K562 (cell line): ENCODE measurements at regions not wholly inside any gene's neighbourhood (a gene's known extent, or its start where the extent isn't known, plus 50 kb on each side); places are given as distances from the start of the nearest gene placed in this dataset.

Source experiments
- ATAC-seq: fragments of 200-7000 bp; cut with Tn5 transposase; 3 replicates; pipeline ENCODE4 v1.9.1; 2020; ENCODE audit warnings: moderate library complexity
- BruUV-seq: library from RNA; stranded (reverse); fragments of 400-500 nt; replicated peaks from 2 replicates; lab custom pipeline; 2021; lab: Mats Ljungman, UMichigan
- CTCF ChIA-PET: fragments of 300-600 bp; formaldehyde crosslinking; extraction: SDS; loops from one replicate; lab custom pipeline; 2021; ENCODE audit warnings: low intra/inter-chr PET ratio; lab: Yijun Ruan, JAX
- POLR2A ChIA-PET: fragments of 300-600, 350-650 bp; sonication (Branson Sonifier 250); formaldehyde crosslinking; extraction: SDS; loops from one replicate; lab custom pipeline; 2021; ENCODE audit warnings: antibody characterized with exemption, inconsistent platforms; lab: Yijun Ruan, JAX
- DNase-seq, 4 experiments: peaks; one replicate each; pipeline versions ENCODE4 v3.0.0 to v3.0.0-alpha.2; 2011 to 2018; ENCODE audit warnings: low spot score in 3 of 4, mixed read lengths in 3 of 4; ENCODE audit errors: extremely low read depth in 1 of 4
- FAIRE-seq: peaks from 2 replicates; lab custom pipeline; 2011; peaks lifted over from hg19 to GRCh38; lab: Jason Lieb, UNC
- H2AFZ ChIP-seq: 2 replicates; pipeline ENCODE4 v1.6.0; 2011; ENCODE audit warnings: low read depth, low read length, control low read depth, inconsistent platforms
- H3K27ac ChIP-seq: fragments of 200-600 bp; 3 replicates; pipeline ENCODE4 v1.8.0; 2011; ENCODE audit warnings: low read depth, mild to moderate bottlenecking, control low read depth, inconsistent platforms, low read length, moderate library complexity, mixed read lengths; ENCODE audit errors: extremely low read depth
- H3K27me3 ChIP-seq, 2 experiments: fragments of 300-600 bp in 1 of 2; 2 replicates in 1 of 2; 3 replicates in 1 of 2; pipeline versions ENCODE4 v1.6.0 to v1.8.0; 2011; ENCODE audit warnings: inconsistent platforms in 2 of 2, low read length in 2 of 2, mild to moderate bottlenecking in 1 of 2, mixed read lengths in 1 of 2, moderate library complexity in 1 of 2; ENCODE audit not compliant: control insufficient read depth in 2 of 2, insufficient read depth in 2 of 2
- H3K36me3 ChIP-seq: fragments of 300-600 bp; 3 replicates; pipeline ENCODE4 v1.8.0; 2011; ENCODE audit warnings: mild to moderate bottlenecking, low read length, inconsistent platforms; ENCODE audit not compliant: control insufficient read depth, insufficient read depth
- H3K4me1 ChIP-seq, 2 experiments: fragments of 200-600 bp in 1 of 2; replicated peaks in 1 of 2; 2 replicates in 1 of 2; 3 replicates in 1 of 2; pipeline versions ENCODE4 v1.5.1 to v1.8.0; 2011; ENCODE audit warnings: inconsistent platforms in 2 of 2, low read length in 2 of 2, mild to moderate bottlenecking in 1 of 2, mixed read lengths in 1 of 2, moderate library complexity in 1 of 2; ENCODE audit not compliant: control insufficient read depth in 2 of 2, insufficient read depth in 2 of 2
- H3K4me2 ChIP-seq: 2 replicates; pipeline ENCODE4 v1.6.1; 2011; ENCODE audit warnings: low read length, control low read depth, inconsistent platforms, mixed read lengths; ENCODE audit not compliant: insufficient read depth
- H3K4me3 ChIP-seq: fragments of 200-600 bp; sonication (generic), shearing (Covaris generic); 2 replicates; pipeline ENCODE4 v1.5.1; 2016; ENCODE audit warnings: control low read depth, inconsistent platforms
- H3K79me2 ChIP-seq: fragments of 200-600 bp; 3 replicates; pipeline ENCODE4 v1.8.0; 2011; ENCODE audit warnings: low read length, inconsistent platforms; ENCODE audit not compliant: control insufficient read depth, insufficient read depth
- H3K9ac ChIP-seq, 2 experiments: 2 replicates each; pipeline versions ENCODE4 v1.6.0 to v1.6.1; 2011; ENCODE audit warnings: low read depth in 2 of 2, low read length in 2 of 2, control low read depth in 1 of 2, inconsistent platforms in 1 of 2, mild to moderate bottlenecking in 1 of 2, mixed read lengths in 1 of 2; ENCODE audit not compliant: insufficient read depth in 1 of 2
- H3K9me1 ChIP-seq: one replicate; pipeline ENCODE4 v1.6.0; 2011; ENCODE audit warnings: inconsistent platforms, mild to moderate bottlenecking, low read length, moderate library complexity; ENCODE audit not compliant: control insufficient read depth, insufficient read depth
- H3K9me3 ChIP-seq: replicated peaks from 2 replicates; pipeline ENCODE4 v1.5.1; 2011; ENCODE audit warnings: low read depth, low read length, inconsistent platforms; ENCODE audit not compliant: control insufficient read depth, insufficient read depth
- H4K20me1 ChIP-seq: replicated peaks from 2 replicates; pipeline ENCODE4 v1.6.1; 2011; ENCODE audit warnings: low read length, inconsistent platforms, mixed read lengths; ENCODE audit not compliant: control insufficient read depth, insufficient read depth
- CREM ChIP-seq: IDR thresholded peaks from 2 replicates; pipeline ENCODE4 v1.6.1; 2014; ENCODE audit warnings: antibody characterized with exemption, low read depth
- FIP1L1 ChIP-seq: fragments of 200-400 bp; formaldehyde crosslinking; IDR thresholded peaks from 2 replicates; pipeline ENCODE4 v1.6.1; 2018; ENCODE audit warnings: mild to moderate bottlenecking, low read depth, low read length; ENCODE audit not compliant: poor library complexity, severe bottlenecking
- KDM4B ChIP-seq, 2 experiments: fragments of 450-650 bp in 1 of 2; sonication (generic) in 1 of 2; IDR thresholded peaks; 2 replicates each; pipeline ENCODE4 v1.6.1; 2016 to 2017; ENCODE audit warnings: borderline replicate concordance in 2 of 2, antibody characterized with exemption in 1 of 2, low read depth in 1 of 2, mild to moderate bottlenecking in 1 of 2
- NFE2 ChIP-seq: IDR thresholded peaks from 2 replicates; pipeline ENCODE4 v1.6.1; 2014; ENCODE audit warnings: antibody characterized with exemption, low read depth
- POLR2AphosphoS5 ChIP-seq: IDR thresholded peaks from 2 replicates; pipeline ENCODE4 v1.6.1; 2011; ENCODE audit warnings: mild to moderate bottlenecking, low read depth, low read length, moderate library complexity; ENCODE audit not compliant: control insufficient read depth, insufficient read depth
- TAF7 ChIP-seq: fragments of 450-650 bp; IDR thresholded peaks from 2 replicates; pipeline ENCODE4 v1.6.1; 2016; ENCODE audit warnings: missing genetic modification characterization, missing compliant biosample characterization
- TCF7 ChIP-seq: sonication (generic); IDR thresholded peaks from 2 replicates; pipeline ENCODE4 v1.6.1; 2016; ENCODE audit warnings: antibody characterized with exemption, borderline replicate concordance
- ZBTB8A ChIP-seq: fragments of 450-650 bp; IDR thresholded peaks from 2 replicates; pipeline ENCODE4 v1.6.1; 2018; ENCODE audit warnings: mild to moderate bottlenecking, moderate library complexity; ENCODE audit not compliant: partially characterized antibody
- ZNF408 ChIP-seq: fragments of 250-450 bp; sonication (Bioruptor Pico); IDR thresholded peaks from 2 replicates; pipeline ENCODE4 v1.4.0; 2020; ENCODE audit warnings: low read depth, mild to moderate bottlenecking, moderate library complexity
- ZNF583 ChIP-seq: fragments of 250-450 bp; sonication (Bioruptor Pico); IDR thresholded peaks from 2 replicates; pipeline ENCODE4 v1.4.0; 2020
- WGBS: fragments of 100-300 bp; shearing (Covaris generic); methylation state at CpG from one replicate; pipeline ENCODE4 v1.1.6; 2016; ENCODE audit warnings: low coverage, mixed read lengths; ENCODE audit not compliant: insufficient coverage; ENCODE audit errors: missing lambda C conversion rate; 5-methylcytosine and 5-hydroxymethylcytosine counted together
- in situ Hi-C: fragments of 300-500 bp; cut with MboI; formaldehyde crosslinking; loops from 4 replicates; pipeline ENCODE4 v1.15.0; 2018; ENCODE audit warnings: inconsistent platforms, mixed read lengths
- intact Hi-C: fragments of 100-400 bp; cut with micrococcal nuclease; formaldehyde crosslinking; loops from 2 replicates; pipeline ENCODE4 v1.14.2; 2022

- H3K9ac ChIP-seq, result no peak overlapping the region; a peak in 1 of 4 replicates
- intact Hi-C loops (no loop called here), in situ Hi-C loops (no loop called here)
- H3K79me2 ChIP-seq, result no peaks in the 10 kb centered on the region
- H4K20me1 ChIP-seq, result 0 out of 2 replicates have a peak, but pooled peaks cover 4% of the 10 kb centered on the region
- no peaks in the 10 kb centered on the region for H3K9me1 ChIP-seq
- H3K9me3 ChIP-seq, result no peaks in the 10 kb centered on the region
- H3K4me1 ChIP-seq, result peaks cover 0 to 3% of the 10 kb centered on the region in 2 experiments; a peak in 3 of 5 replicates
- no peak for TF ChIP-seq TAF7
- TF ChIP-seq KDM4B (IDR thresholded peaks at IDR 0.05; ENCODE audit: borderline replicate concordance in 2 of 2, low read depth in 1 of 2), result no peak
- no peak for TF ChIP-seq NFE2
- TF ChIP-seq ZNF408 (CRISPR knock-in tag), result no peak
- TF ChIP-seq FIP1L1, result no peak
- TF ChIP-seq CREM, result no peak
- TF ChIP-seq TCF7, result no peak
- TF ChIP-seq ZNF583 (CRISPR knock-in tag), result no peak
- no peak for TF ChIP-seq ZBTB8A
- no peak for TF ChIP-seq POLR2AphosphoS5
- BruUV-seq, result no TSS peak
- DNase-seq (no peak), FAIRE-seq (no peak), ATAC-seq (no peak; the same call in 2 of the 3 replicates)
- H3K27ac ChIP-seq, result no peak overlapping the region
- H3K4me3 ChIP-seq, result no peak overlapping the region
- H3K36me3 ChIP-seq, result no peaks in the 10 kb centered on the region
- H3K4me2 ChIP-seq, result no peak overlapping the region
- ChIA-PET CTCF (no interaction called here), POLR2A (no interaction called here)
- WGBS, result 4% methylated on average over 13 of the region's 14 CpGs
- peaks cover 38 to 69% of the 10 kb centered on the region in 2 experiments for H3K27me3 ChIP-seq
- no peak overlapping the region for H2AFZ ChIP-seq
Measured at GRCh38 chr17:37839196-37839978, 84.8 kb upstream of the TBC1D3K start.
